Hypothalamus (tissue), 51 donors: ENCODE measurements at regions not wholly inside any gene's neighbourhood (a gene's known extent, or its start where the extent isn't known, plus 50 kb on each side); places are given as distances from the start of the nearest gene placed in this dataset.

ENCODE experiments used
- DNase-seq, 51 donors: peaks; one replicate each; lab custom pipeline; 2025; lab: John Stamatoyannopoulos, UW

- no peak for DNase-seq
These were observed 193.1 kb downstream of the PARM1 start for GRCh38 chr4:75126058-75126457.

DNA sequence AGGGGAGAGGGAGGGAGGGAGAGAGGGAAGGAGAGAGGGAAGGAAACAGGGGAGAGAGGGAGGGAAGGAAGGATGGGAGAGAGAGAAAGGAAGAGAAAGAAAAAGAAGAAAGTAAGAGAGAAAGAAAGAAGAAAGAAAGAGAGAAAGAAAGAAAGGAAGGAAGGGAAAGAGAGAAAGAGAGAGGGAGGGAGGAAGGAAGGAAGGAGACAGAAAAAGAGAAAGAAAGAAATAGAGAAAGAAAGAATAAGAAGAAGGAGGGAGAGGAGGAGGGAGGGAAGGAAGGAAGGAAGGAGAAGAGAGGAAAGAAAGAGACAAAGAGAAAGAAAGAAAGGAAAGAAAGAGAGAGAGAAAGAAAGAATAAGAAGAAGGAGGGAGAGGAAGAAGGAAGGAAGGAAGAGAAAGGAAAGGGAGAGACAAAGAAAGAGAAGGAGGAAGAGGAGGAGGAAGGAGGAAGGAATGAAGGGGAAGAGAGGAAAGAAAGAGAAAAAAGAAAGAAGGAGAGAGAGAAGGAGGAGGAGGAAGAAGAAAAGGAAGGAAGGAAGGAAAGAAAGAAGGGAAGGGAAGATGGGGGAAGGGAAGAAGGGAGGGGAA, 189.6 kb downstream of the PARM1 start:
- DNase-seq = no peak

- no peak for DNase-seq
These were observed 185.8 kb downstream of the PARM1 start for GRCh38 chr4:75118739-75119138.

GRCh38 chr4:75110061-75110460, 177.1 kb downstream of the PARM1 start:
- DNase-seq = no peak

- no peak for DNase-seq
These were observed 175.1 kb downstream of the PARM1 start for GRCh38 chr4:75107755-75108612.

DNA sequence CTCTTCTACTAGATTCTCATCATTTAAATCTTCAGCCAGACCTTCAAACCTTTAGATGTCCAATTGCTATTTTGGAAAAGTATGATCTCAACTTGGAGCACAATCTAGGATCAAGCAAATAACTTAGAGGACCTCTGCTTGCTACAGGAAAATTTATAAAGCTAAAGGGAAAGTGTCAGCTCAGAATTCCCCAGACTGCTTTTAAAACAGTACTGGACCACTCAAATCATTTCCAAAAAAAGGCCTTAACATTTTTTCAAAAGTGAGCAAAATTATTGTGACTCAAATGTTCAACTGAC, 169.8 kb downstream of the PARM1 start:
- DNase-seq = no peak

DNA sequence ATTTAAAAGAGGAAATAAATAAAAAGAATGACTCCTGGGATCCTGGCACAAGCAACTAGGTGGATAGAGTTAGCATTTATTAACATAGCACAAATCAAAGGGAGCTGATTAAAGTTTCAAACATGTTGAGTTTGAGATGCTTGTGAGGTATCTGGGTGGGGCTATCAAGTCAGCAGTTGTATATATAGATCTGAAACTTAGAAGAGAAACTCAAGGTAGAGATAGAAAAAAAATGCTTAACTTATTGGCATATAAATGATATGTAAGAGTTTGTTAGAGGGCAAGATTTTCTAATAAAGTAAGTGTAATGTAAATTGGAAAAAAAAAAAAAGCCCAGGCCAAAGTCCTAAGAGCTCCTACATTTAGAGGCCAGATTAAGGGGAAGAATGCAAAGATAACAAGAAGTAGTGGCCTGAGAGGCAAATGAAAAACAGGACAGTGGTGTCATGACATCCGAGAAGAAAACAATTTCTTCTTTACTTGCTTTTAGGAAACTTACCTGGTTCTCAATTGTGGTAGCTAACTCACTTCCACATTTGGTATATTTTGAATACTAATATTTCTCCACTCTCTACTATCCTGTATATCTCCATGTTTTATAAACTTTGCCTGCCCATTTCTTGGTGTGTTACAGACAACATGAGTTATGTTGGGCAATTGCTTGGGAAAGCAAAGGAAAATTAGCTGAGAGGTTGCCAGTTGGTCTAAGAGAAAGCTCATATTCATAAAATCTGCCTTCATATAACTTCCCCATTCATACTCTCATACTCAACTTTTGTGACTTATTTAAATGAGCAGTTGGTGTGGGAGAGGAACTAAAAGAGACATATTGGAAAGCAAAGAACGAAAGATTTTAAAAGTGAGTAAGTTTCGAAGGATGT, 169.2 kb downstream of the PARM1 start:
- DNase-seq = no peak
